PC-9 (cell line): ENCODE measurements at regions not wholly inside any gene's neighbourhood (a gene's known extent, or its start where the extent isn't known, plus 50 kb on each side); places are given as distances from the start of the nearest gene placed in this dataset.

ENCODE experiments used
- BruUV-seq: library from RNA; stranded (reverse); fragments of 400-500 nt; replicated peaks from 2 replicates; lab custom pipeline; 2021; lab: Mats Ljungman, UMichigan
- CTCF ChIA-PET: fragments of 300-600 bp; sonication (Branson Sonifier 250); formaldehyde crosslinking; loops from one replicate; lab custom pipeline; 2022; ENCODE audit warnings: antibody characterized with exemption; lab: Charles Lee
- POLR2A ChIA-PET: fragments of 300-600 bp; sonication (Branson Sonifier 250); formaldehyde crosslinking; loops from one replicate; lab custom pipeline; 2022; ENCODE audit warnings: antibody characterized with exemption; ENCODE audit not compliant: unreplicated experiment; lab: Charles Lee
- DNase-seq, 2 experiments: peaks; one replicate each; pipeline versions ENCODE4 v3.0.0 to v3.0.0-alpha.2; 2015 to 2022; ENCODE audit warnings: mixed read lengths in 1 of 2
- H2AFZ ChIP-seq: fragments of 200-600 bp; sonication (generic); 2 replicates; pipeline ENCODE4 v1.8.1; 2017; ENCODE audit warnings: antibody characterized with exemption
- H3F3A ChIP-seq: fragments of 200-600 bp; sonication (generic); 2 replicates; pipeline ENCODE4 v1.8.1; 2017; ENCODE audit warnings: antibody characterized with exemption, mild to moderate bottlenecking, low read depth; ENCODE audit not compliant: insufficient read depth
- H3K27ac ChIP-seq: fragments of 200-600 bp; sonication (generic); 2 replicates; pipeline ENCODE4 v1.6.1; 2016; ENCODE audit warnings: mixed run types
- H3K27me3 ChIP-seq: fragments of 200-600 bp; sonication (generic); 2 replicates; pipeline ENCODE4 v1.6.1; 2016; ENCODE audit warnings: low read depth, mixed run types; ENCODE audit not compliant: insufficient read depth
- H3K36me3 ChIP-seq: fragments of 200-600 bp; sonication (generic); 2 replicates; pipeline ENCODE4 v1.6.1; 2016; ENCODE audit warnings: low read depth, mixed run types
- H3K4me1 ChIP-seq: fragments of 200-600 bp; sonication (generic); replicated peaks from 2 replicates; pipeline ENCODE4 v1.6.1; 2016; ENCODE audit warnings: mixed run types; ENCODE audit not compliant: insufficient read depth
- H3K4me2 ChIP-seq: fragments of 200-600 bp; sonication (generic); 2 replicates; pipeline ENCODE4 v1.6.1; 2017; ENCODE audit warnings: mixed run types
- H3K4me3 ChIP-seq: fragments of 200-600 bp; sonication (generic); 2 replicates; pipeline ENCODE4 v1.6.1; 2016; ENCODE audit warnings: mixed run types
- H3K79me2 ChIP-seq: fragments of 200-600 bp; sonication (generic); 2 replicates; pipeline ENCODE4 v1.6.1; 2017; ENCODE audit warnings: low read depth, mixed run types
- H3K9me2 ChIP-seq: fragments of 200-600 bp; sonication (generic); 2 replicates; pipeline ENCODE4 v1.8.1; 2017; ENCODE audit warnings: mild to moderate bottlenecking; ENCODE audit not compliant: insufficient read depth
- H3K9me3 ChIP-seq: fragments of 200-600 bp; sonication (generic); 2 replicates; pipeline ENCODE4 v1.8.1; 2016; ENCODE audit warnings: low read depth; ENCODE audit not compliant: insufficient read depth
- H4K20me1 ChIP-seq: fragments of 200-600 bp; sonication (generic); 2 replicates; pipeline ENCODE4 v1.8.1; 2017; ENCODE audit not compliant: insufficient read depth
- EZH2 ChIP-seq: fragments of 200-600 bp; sonication (generic); IDR thresholded peaks from 2 replicates; pipeline ENCODE4 v1.8.0; 2017; ENCODE audit warnings: antibody characterized with exemption, low read depth
- intact Hi-C: fragments of 100-400 bp; cut with micrococcal nuclease; formaldehyde crosslinking; loops from one replicate; pipeline ENCODE4 v1.10.0; 2022; ENCODE audit not compliant: unreplicated experiment
- TF ChIP-seq, protein P1 (sequence below): fragments of 200-600 bp; sonication (generic); conservative IDR thresholded peaks from 2 replicates; pipeline ENCODE4 v1.6.1; 2017; ENCODE audit warnings: mixed run types, antibody characterized with exemption, mild to moderate bottlenecking, moderate library complexity

- no peaks in the 10 kb centered on the region for H3F3A ChIP-seq
- no peaks in the 10 kb centered on the region for H3K79me2 ChIP-seq
- H2AFZ ChIP-seq: no peak overlapping the region
- H3K4me2 ChIP-seq: no peak overlapping the region
- no peaks in the 10 kb centered on the region for H4K20me1 ChIP-seq
- TF ChIP-seq, protein P1, sequence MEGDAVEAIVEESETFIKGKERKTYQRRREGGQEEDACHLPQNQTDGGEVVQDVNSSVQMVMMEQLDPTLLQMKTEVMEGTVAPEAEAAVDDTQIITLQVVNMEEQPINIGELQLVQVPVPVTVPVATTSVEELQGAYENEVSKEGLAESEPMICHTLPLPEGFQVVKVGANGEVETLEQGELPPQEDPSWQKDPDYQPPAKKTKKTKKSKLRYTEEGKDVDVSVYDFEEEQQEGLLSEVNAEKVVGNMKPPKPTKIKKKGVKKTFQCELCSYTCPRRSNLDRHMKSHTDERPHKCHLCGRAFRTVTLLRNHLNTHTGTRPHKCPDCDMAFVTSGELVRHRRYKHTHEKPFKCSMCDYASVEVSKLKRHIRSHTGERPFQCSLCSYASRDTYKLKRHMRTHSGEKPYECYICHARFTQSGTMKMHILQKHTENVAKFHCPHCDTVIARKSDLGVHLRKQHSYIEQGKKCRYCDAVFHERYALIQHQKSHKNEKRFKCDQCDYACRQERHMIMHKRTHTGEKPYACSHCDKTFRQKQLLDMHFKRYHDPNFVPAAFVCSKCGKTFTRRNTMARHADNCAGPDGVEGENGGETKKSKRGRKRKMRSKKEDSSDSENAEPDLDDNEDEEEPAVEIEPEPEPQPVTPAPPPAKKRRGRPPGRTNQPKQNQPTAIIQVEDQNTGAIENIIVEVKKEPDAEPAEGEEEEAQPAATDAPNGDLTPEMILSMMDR: no peak
- TF ChIP-seq EZH2: no peak
- ChIA-PET POLR2A (no interaction called here), CTCF (no interaction called here)
- H3K9me2 ChIP-seq: no peaks in the 10 kb centered on the region
- H3K27me3 ChIP-seq: peaks cover 3% of the 10 kb centered on the region; the same call in 1 of the 2 replicates
- no peaks in the 10 kb centered on the region for H3K9me3 ChIP-seq
- H3K36me3 ChIP-seq: no peaks in the 10 kb centered on the region
- no peak overlapping the region for H3K4me3 ChIP-seq
- no peak overlapping the region for H3K27ac ChIP-seq
- no peak for DNase-seq
- BruUV-seq: no TSS peak
- intact Hi-C loops: no loop called here
- no peaks in the 10 kb centered on the region for H3K4me1 ChIP-seq
These were observed 989.0 kb downstream of the CDH11 start for GRCh38 chr16:64132759-64133361.

GRCh38 chr16:64132190-64132589 lies 989.7 kb downstream of the CDH11 start:
- intact Hi-C loops: no loop called here
- H3K9me3 ChIP-seq: no peaks in the 10 kb centered on the region
- TF ChIP-seq EZH2: no peak
- TF ChIP-seq, protein P1: no peak
- H3K9me2 ChIP-seq: no peaks in the 10 kb centered on the region
- no peaks in the 10 kb centered on the region for H3F3A ChIP-seq
- no TSS peak for BruUV-seq
- ChIA-PET CTCF (no interaction called here), POLR2A (no interaction called here)
- no peaks in the 10 kb centered on the region for H3K36me3 ChIP-seq
- no peaks in the 10 kb centered on the region for H3K79me2 ChIP-seq
- H3K4me1 ChIP-seq: no peaks in the 10 kb centered on the region
- no peak overlapping the region for H3K27ac ChIP-seq
- H3K27me3 ChIP-seq: peaks cover 3% of the 10 kb centered on the region; the same call in 1 of the 2 replicates
- H4K20me1 ChIP-seq: no peaks in the 10 kb centered on the region
- H3K4me2 ChIP-seq: no peak overlapping the region
- H3K4me3 ChIP-seq: no peak overlapping the region
- no peak for DNase-seq
- H2AFZ ChIP-seq: no peak overlapping the region

DNA sequence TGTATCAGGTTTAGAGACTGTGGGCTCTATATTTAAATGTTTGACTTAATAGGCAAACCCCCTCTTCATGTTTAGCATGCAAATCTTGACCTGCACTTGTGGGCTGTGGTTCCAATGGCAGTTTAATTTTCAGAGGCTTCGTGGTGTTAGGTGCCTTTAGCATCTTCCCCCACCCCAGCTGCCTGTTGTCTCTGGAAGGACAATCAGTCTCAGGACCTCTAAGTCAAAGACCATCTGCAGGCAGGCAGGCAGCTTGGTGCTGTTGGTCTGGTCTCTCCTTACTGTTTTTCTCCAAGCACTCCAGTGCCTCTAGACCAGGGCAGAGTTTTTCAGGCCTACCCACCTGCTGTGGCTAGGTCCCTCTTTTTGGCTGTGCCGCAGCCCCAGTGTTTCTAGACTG lies 990.4 kb downstream of the CDH11 start:
- intact Hi-C loops: no loop called here
- no peak for DNase-seq
- Histone ChIP-seq H2AFZ (no peak overlapping the region), H3F3A (no peaks in the 10 kb centered on the region), H3K27me3 (peaks cover 3% of the 10 kb centered on the region; the same call in 1 of the 2 replicates), H3K4me3 (no peak overlapping the region), H3K36me3 (no peaks in the 10 kb centered on the region), H3K27ac (no peak overlapping the region), H3K79me2 (no peaks in the 10 kb centered on the region), H3K4me2 (no peak overlapping the region), H3K4me1 (no peaks in the 10 kb centered on the region), H3K9me3 (no peaks in the 10 kb centered on the region), H4K20me1 (no peaks in the 10 kb centered on the region), H3K9me2 (no peaks in the 10 kb centered on the region)
- no TSS peak for BruUV-seq
- TF ChIP-seq, protein P1: no peak
- no peak for TF ChIP-seq EZH2
- ChIA-PET CTCF (no interaction called here), POLR2A (no interaction called here)
